Osteocyte (in vitro differentiated cells): ENCODE measurements at regions not wholly inside any gene's neighbourhood (a gene's known extent, or its start where the extent isn't known, plus 50 kb on each side); places are given as distances from the start of the nearest gene placed in this dataset.
"Not testable (repeated sequence)": the region's sequence is repeated elsewhere in the genome, so short reads cannot be mapped to it uniquely, and the experiment has no call there.

ENCODE experiments used
- DNase-seq: peaks from one replicate; pipeline ENCODE4 v3.0.0; 2021; ENCODE audit warnings: mixed read lengths; ENCODE audit not compliant: unreplicated experiment; ENCODE audit errors: extremely low spot score
- H3K27ac Mint-ChIP-seq: one replicate; pipeline ENCODE4 v1.8.0; 2021; ENCODE audit warnings: mild to moderate bottlenecking, mixed read lengths; ENCODE audit not compliant: unreplicated experiment
- H3K27me3 Mint-ChIP-seq: one replicate; pipeline ENCODE4 v1.8.0; 2021; ENCODE audit warnings: mixed read lengths; ENCODE audit not compliant: unreplicated experiment
- H3K36me3 Mint-ChIP-seq: one replicate; pipeline ENCODE4 v1.8.0; 2021; ENCODE audit warnings: mixed read lengths; ENCODE audit not compliant: unreplicated experiment
- H3K4me1 Mint-ChIP-seq: one replicate; pipeline ENCODE4 v1.8.0; 2021; ENCODE audit warnings: mixed read lengths; ENCODE audit not compliant: unreplicated experiment
- H3K4me3 Mint-ChIP-seq: one replicate; pipeline ENCODE4 v1.8.0; 2021; ENCODE audit warnings: mild to moderate bottlenecking, moderate library complexity, mixed read lengths; ENCODE audit not compliant: unreplicated experiment
- H3K9me3 Mint-ChIP-seq: one replicate; pipeline ENCODE4 v1.8.0; 2021; ENCODE audit warnings: mixed read lengths; ENCODE audit not compliant: unreplicated experiment
- TF ChIP-seq, protein P1 (sequence below): fragments of 200-600 bp; sonication (generic); IDR thresholded peaks from 2 replicates; pipeline ENCODE4 v1.5.0; 2021; ENCODE audit warnings: antibody characterized with exemption, mild to moderate bottlenecking, moderate library complexity

DNA sequence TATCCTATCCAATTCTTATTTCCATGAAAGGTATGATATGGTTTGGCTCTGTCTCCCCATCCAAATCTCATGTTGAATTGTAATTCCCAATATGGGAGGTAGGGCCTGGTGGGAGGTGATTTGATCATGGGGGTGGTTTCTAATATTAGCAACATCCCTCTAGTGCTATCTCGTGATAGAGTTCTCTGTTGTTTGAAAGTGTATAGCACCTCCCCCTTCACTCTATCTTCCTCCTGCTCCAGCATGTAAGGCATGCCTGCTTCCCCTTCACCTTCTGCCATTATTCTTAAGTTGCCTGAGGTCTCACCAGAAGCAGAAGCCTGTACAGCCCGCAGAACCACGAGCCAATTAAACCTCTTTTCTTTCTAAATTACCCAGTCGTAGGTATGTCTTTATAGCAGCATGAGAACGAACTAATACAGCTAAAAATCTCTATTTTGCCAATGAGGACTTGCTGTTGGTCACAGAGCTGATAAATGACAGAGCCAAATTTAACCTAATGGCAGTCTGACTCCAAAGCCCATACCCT is 247.2 kb downstream of the HNRNPD start:
- Mint-ChIP-seq H3K27ac (no peak overlapping the region), H3K27me3 (peaks cover 7% of the 10 kb centered on the region), H3K4me3 (no peak overlapping the region), H3K9me3 (no peaks in the 10 kb centered on the region), H3K4me1 (no peaks in the 10 kb centered on the region), H3K36me3 (no peaks in the 10 kb centered on the region)
- no peak for DNase-seq
- TF ChIP-seq, protein P1, sequence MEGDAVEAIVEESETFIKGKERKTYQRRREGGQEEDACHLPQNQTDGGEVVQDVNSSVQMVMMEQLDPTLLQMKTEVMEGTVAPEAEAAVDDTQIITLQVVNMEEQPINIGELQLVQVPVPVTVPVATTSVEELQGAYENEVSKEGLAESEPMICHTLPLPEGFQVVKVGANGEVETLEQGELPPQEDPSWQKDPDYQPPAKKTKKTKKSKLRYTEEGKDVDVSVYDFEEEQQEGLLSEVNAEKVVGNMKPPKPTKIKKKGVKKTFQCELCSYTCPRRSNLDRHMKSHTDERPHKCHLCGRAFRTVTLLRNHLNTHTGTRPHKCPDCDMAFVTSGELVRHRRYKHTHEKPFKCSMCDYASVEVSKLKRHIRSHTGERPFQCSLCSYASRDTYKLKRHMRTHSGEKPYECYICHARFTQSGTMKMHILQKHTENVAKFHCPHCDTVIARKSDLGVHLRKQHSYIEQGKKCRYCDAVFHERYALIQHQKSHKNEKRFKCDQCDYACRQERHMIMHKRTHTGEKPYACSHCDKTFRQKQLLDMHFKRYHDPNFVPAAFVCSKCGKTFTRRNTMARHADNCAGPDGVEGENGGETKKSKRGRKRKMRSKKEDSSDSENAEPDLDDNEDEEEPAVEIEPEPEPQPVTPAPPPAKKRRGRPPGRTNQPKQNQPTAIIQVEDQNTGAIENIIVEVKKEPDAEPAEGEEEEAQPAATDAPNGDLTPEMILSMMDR: no peak

GRCh38 chr4:82125787-82126297 is 247.9 kb downstream of the HNRNPD start:
- Mint-ChIP-seq H3K4me1 (no peaks in the 10 kb centered on the region), H3K36me3 (no peaks in the 10 kb centered on the region), H3K27me3 (peaks cover 7% of the 10 kb centered on the region), H3K4me3 (no peak overlapping the region), H3K27ac (no peak overlapping the region), H3K9me3 (no peaks in the 10 kb centered on the region)
- TF ChIP-seq, protein P1: no peak
- DNase-seq: no peak

GRCh38 chr4:82124932-82125786 is 248.6 kb downstream of the HNRNPD start:
- Mint-ChIP-seq H3K9me3 (no peaks in the 10 kb centered on the region), H3K4me3 (no peak overlapping the region), H3K4me1 (no peaks in the 10 kb centered on the region), H3K27ac (no peak overlapping the region), H3K36me3 (no peaks in the 10 kb centered on the region), H3K27me3 (peaks cover 7% of the 10 kb centered on the region)
- TF ChIP-seq, protein P1: no peak
- DNase-seq: no peak

GRCh38 chr4:82124365-82124764 is 249.4 kb downstream of the HNRNPD start:
- Mint-ChIP-seq H3K27ac (no peak overlapping the region), H3K36me3 (no peaks in the 10 kb centered on the region), H3K4me1 (no peaks in the 10 kb centered on the region), H3K4me3 (no peak overlapping the region), H3K9me3 (no peaks in the 10 kb centered on the region), H3K27me3 (peaks cover 7% of the 10 kb centered on the region)
- no peak for DNase-seq
- TF ChIP-seq, protein P1: no peak

- Mint-ChIP-seq H3K36me3 (no peaks in the 10 kb centered on the region), H3K9me3 (no peaks in the 10 kb centered on the region), H3K4me3 (no peak overlapping the region), H3K27ac (no peak overlapping the region), H3K27me3 (peaks cover 7% of the 10 kb centered on the region), H3K4me1 (no peaks in the 10 kb centered on the region)
- DNase-seq: no peak
- TF ChIP-seq, protein P1: no peak
These were observed 249.9 kb downstream of the HNRNPD start for GRCh38 chr4:82123934-82124333.

GRCh38 chr4:82115183-82115582 is 258.6 kb downstream of the HNRNPD start:
- not testable (repeated sequence) for H3K36me3 Mint-ChIP-seq, H3K4me1 Mint-ChIP-seq, H3K9me3 Mint-ChIP-seq, H3K4me3 Mint-ChIP-seq, DNase-seq, H3K27me3 Mint-ChIP-seq, H3K27ac Mint-ChIP-seq
